Fibroblast of lung (primary cell): ENCODE measurements at regions not wholly inside any gene's neighbourhood (a gene's known extent, or its start where the extent isn't known, plus 50 kb on each side); places are given as distances from the start of the nearest gene placed in this dataset.

ENCODE experiments used
- DNase-seq, 2 donors: peaks; one replicate each; pipeline versions ENCODE4 v3.0.0 to v3.0.0-alpha.2; 2010; ENCODE audit warnings: low read depth in 2 of 2
- H2AFZ ChIP-seq: 2 replicates; pipeline ENCODE4 v1.5.1; 2012; ENCODE audit warnings: low read length, control low read depth, inconsistent platforms
- H3K27ac ChIP-seq: 2 replicates; pipeline ENCODE4 v1.5.1; 2011; ENCODE audit warnings: low read length, control low read depth; ENCODE audit not compliant: insufficient read depth
- H3K27me3 ChIP-seq: 2 replicates; pipeline ENCODE4 v1.5.1; 2011; ENCODE audit warnings: mild to moderate bottlenecking, low read length; ENCODE audit not compliant: control insufficient read depth, insufficient read depth
- H3K36me3 ChIP-seq: 2 replicates; pipeline ENCODE4 v1.5.1; 2011; ENCODE audit warnings: low read length; ENCODE audit not compliant: control insufficient read depth, insufficient read depth
- H3K4me1 ChIP-seq: 2 replicates; pipeline ENCODE4 v1.5.1; 2011; ENCODE audit warnings: low read length; ENCODE audit not compliant: control insufficient read depth, insufficient read depth; ENCODE audit errors: extremely low read depth
- H3K4me2 ChIP-seq: 2 replicates; pipeline ENCODE4 v1.5.1; 2011; ENCODE audit warnings: low read length, control low read depth; ENCODE audit not compliant: insufficient read depth; ENCODE audit errors: extremely low read depth
- H3K4me3 ChIP-seq, 4 experiments: fragments of 200-600 bp in 1 of 4; sonication (generic) in 1 of 4; replicated peaks in 1 of 4; 2 replicates each; pipeline ENCODE4 v1.5.1; 2011 to 2016; ENCODE audit warnings: low read length in 4 of 4, low read depth in 3 of 4, mild to moderate bottlenecking in 3 of 4, control low read depth in 2 of 4, inconsistent platforms in 1 of 4, mixed read lengths in 1 of 4; ENCODE audit not compliant: insufficient read depth in 1 of 4; ENCODE audit errors: control extremely low read depth in 1 of 4
- H3K79me2 ChIP-seq: 2 replicates; pipeline ENCODE4 v1.5.1; 2012; ENCODE audit warnings: mild to moderate bottlenecking, low read length, inconsistent platforms; ENCODE audit not compliant: control insufficient read depth, insufficient read depth
- H3K9ac ChIP-seq: 2 replicates; pipeline ENCODE4 v1.5.1; 2011; ENCODE audit warnings: mild to moderate bottlenecking, low read length, control low read depth; ENCODE audit not compliant: insufficient read depth
- H3K9me3 ChIP-seq: 2 replicates; pipeline ENCODE4 v1.5.1; 2012; ENCODE audit warnings: low read depth, low read length; ENCODE audit not compliant: control insufficient read depth, insufficient read depth
- H4K20me1 ChIP-seq: 2 replicates; pipeline ENCODE4 v1.5.1; 2011; ENCODE audit warnings: low read length; ENCODE audit not compliant: control insufficient read depth, insufficient read depth; ENCODE audit errors: extremely low read depth
- CTCF ChIP-seq, 2 donors: IDR thresholded peaks in 1 of 2; conservative IDR thresholded peaks in 1 of 2; 1 replicate in 1 of 2; 2 replicates in 1 of 2; pipeline ENCODE4 v1.5.1; 2011 to 2012; ENCODE audit warnings: low read length in 2 of 2, control low read depth in 1 of 2, inconsistent platforms in 1 of 2, low read depth in 1 of 2, mild to moderate bottlenecking in 1 of 2
- EZH2 ChIP-seq: IDR thresholded peaks from 2 replicates; pipeline ENCODE4 v1.5.1; 2012; ENCODE audit warnings: low read length, control low read depth, mild to moderate bottlenecking; ENCODE audit errors: missing control alignments

- H3K4me2 ChIP-seq = no peak overlapping the region
- H3K79me2 ChIP-seq = no peaks in the 10 kb centered on the region
- no peaks in the 10 kb centered on the region for H3K9me3 ChIP-seq
- no peak overlapping the region for H2AFZ ChIP-seq
- H4K20me1 ChIP-seq = no peaks in the 10 kb centered on the region
- H3K27me3 ChIP-seq = no peaks in the 10 kb centered on the region
- no peak overlapping the region for H3K9ac ChIP-seq
- H3K36me3 ChIP-seq = no peaks in the 10 kb centered on the region
- H3K4me1 ChIP-seq = no peaks in the 10 kb centered on the region
- H3K27ac ChIP-seq = no peak overlapping the region
- no peak for TF ChIP-seq EZH2
- no peak for TF ChIP-seq CTCF (conservative IDR thresholded peaks at IDR 0.05 in 1 of 2, IDR thresholded peaks at IDR 0.05 in 1 of 2; ENCODE audit: low read depth in 1 of 2, low read length in 2 of 2)
- no peak overlapping the region for H3K4me3 ChIP-seq
- no peak for DNase-seq
Measured at GRCh38 chr2:66134138-66134701, 300.7 kb upstream of the MEIS1 start.

GRCh38 chr2:66127656-66128055 is 307.3 kb upstream of the MEIS1 start:
- Histone ChIP-seq H3K9ac (no peak overlapping the region), H4K20me1 (no peaks in the 10 kb centered on the region), H3K36me3 (no peaks in the 10 kb centered on the region), H3K79me2 (no peaks in the 10 kb centered on the region), H3K9me3 (no peaks in the 10 kb centered on the region), H3K4me1 (no peaks in the 10 kb centered on the region), H2AFZ (no peak overlapping the region), H3K27me3 (no peaks in the 10 kb centered on the region), H3K27ac (no peak overlapping the region), H3K4me2 (no peak overlapping the region), H3K4me3 (no peak overlapping the region)
- DNase-seq = no peak
- TF ChIP-seq CTCF (conservative IDR thresholded peaks at IDR 0.05 in 1 of 2, IDR thresholded peaks at IDR 0.05 in 1 of 2; ENCODE audit: low read depth in 1 of 2, low read length in 2 of 2) = no peak

- Histone ChIP-seq H3K4me3 (no peak overlapping the region), H3K36me3 (no peaks in the 10 kb centered on the region), H4K20me1 (no peaks in the 10 kb centered on the region), H2AFZ (no peak overlapping the region), H3K4me2 (no peak overlapping the region), H3K9ac (no peak overlapping the region), H3K27ac (no peak overlapping the region), H3K9me3 (no peaks in the 10 kb centered on the region), H3K4me1 (no peaks in the 10 kb centered on the region), H3K79me2 (no peaks in the 10 kb centered on the region), H3K27me3 (no peaks in the 10 kb centered on the region)
- no peak for DNase-seq
- TF ChIP-seq EZH2 (no peak), CTCF (conservative IDR thresholded peaks at IDR 0.05 in 1 of 2, IDR thresholded peaks at IDR 0.05 in 1 of 2; ENCODE audit: low read depth in 1 of 2, low read length in 2 of 2) (no peak)
Measured at GRCh38 chr2:66127061-66127460, 307.9 kb upstream of the MEIS1 start.
